Karpas-422 (cell line): ENCODE measurements at regions not wholly inside any gene's neighbourhood (a gene's known extent, or its start where the extent isn't known, plus 50 kb on each side); places are given as distances from the start of the nearest gene placed in this dataset.

Source experiments
- DNase-seq: peaks from one replicate; pipeline ENCODE4 v3.0.0-alpha.2; 2015
- H2AFZ ChIP-seq: fragments of 200-600 bp; sonication (generic); 2 replicates; pipeline ENCODE4 v1.6.1; 2014; ENCODE audit warnings: antibody characterized with exemption, low read length, mixed read lengths
- H3K27ac ChIP-seq: fragments of 200-600 bp; sonication (generic); 2 replicates; pipeline ENCODE4 v1.5.1; 2014; ENCODE audit warnings: mild to moderate bottlenecking, low read length, moderate library complexity
- H3K27me3 ChIP-seq: fragments of 200-600 bp; sonication (generic); 2 replicates; pipeline ENCODE4 v1.6.1; 2014; ENCODE audit warnings: low read length, mixed read lengths
- H3K36me3 ChIP-seq: fragments of 200-600 bp; sonication (generic); 2 replicates; pipeline ENCODE4 v1.6.1; 2014; ENCODE audit warnings: low read length, mixed read lengths; ENCODE audit not compliant: insufficient read depth
- H3K4me1 ChIP-seq: fragments of 200-600 bp; sonication (generic); 2 replicates; pipeline ENCODE4 v1.6.1; 2014; ENCODE audit warnings: mild to moderate bottlenecking, low read length, mixed read lengths
- H3K4me2 ChIP-seq: fragments of 200-600 bp; sonication (generic); 2 replicates; pipeline ENCODE4 v1.6.1; 2014; ENCODE audit warnings: low read length, low read depth, mild to moderate bottlenecking; ENCODE audit not compliant: poor library complexity, severe bottlenecking
- H3K4me3 ChIP-seq: fragments of 200-600 bp; sonication (generic); 2 replicates; pipeline ENCODE4 v1.5.1; 2014; ENCODE audit warnings: mild to moderate bottlenecking, antibody characterized with exemption, low read length, mixed read lengths
- H3K79me2 ChIP-seq: fragments of 200-600 bp; sonication (generic); 2 replicates; pipeline ENCODE4 v1.6.1; 2014; ENCODE audit warnings: mild to moderate bottlenecking, low read length, mixed read lengths
- H3K9ac ChIP-seq: fragments of 200-600 bp; sonication (generic); 2 replicates; pipeline ENCODE4 v1.6.0; 2014; ENCODE audit warnings: low read length
- H3K9me2 ChIP-seq: fragments of 200-600 bp; sonication (generic), shearing (Covaris generic); replicated peaks from 2 replicates; pipeline ENCODE4 v1.6.0; 2014; ENCODE audit warnings: mild to moderate bottlenecking, low read length, moderate library complexity; ENCODE audit not compliant: insufficient read depth
- H3K9me3 ChIP-seq: fragments of 300-700, 200-600 bp; sonication (generic); 2 replicates; pipeline ENCODE4 v1.6.1; 2014; ENCODE audit warnings: low read length, mixed read lengths
- H4K20me1 ChIP-seq: fragments of 200-600 bp; sonication (generic); 2 replicates; pipeline ENCODE4 v1.6.1; 2014; ENCODE audit warnings: mild to moderate bottlenecking, antibody characterized with exemption, low read length, low read depth; ENCODE audit not compliant: insufficient read depth

GRCh38 chr12:93215290-93215678 lies 162.4 kb upstream of the NUDT4 start:
- Histone ChIP-seq H3K4me1 (peaks cover 8% of the 10 kb centered on the region), H3K36me3 (no peaks in the 10 kb centered on the region), H3K9me2 (no peaks in the 10 kb centered on the region), H3K9ac (no peak overlapping the region), H3K4me3 (no peak overlapping the region), H2AFZ (no peak overlapping the region), H3K4me2 (no peak overlapping the region), H3K27ac (no peak overlapping the region), H3K27me3 (no peaks in the 10 kb centered on the region), H3K79me2 (no peaks in the 10 kb centered on the region), H3K9me3 (no peaks in the 10 kb centered on the region), H4K20me1 (no peaks in the 10 kb centered on the region)
- no peak for DNase-seq

DNA sequence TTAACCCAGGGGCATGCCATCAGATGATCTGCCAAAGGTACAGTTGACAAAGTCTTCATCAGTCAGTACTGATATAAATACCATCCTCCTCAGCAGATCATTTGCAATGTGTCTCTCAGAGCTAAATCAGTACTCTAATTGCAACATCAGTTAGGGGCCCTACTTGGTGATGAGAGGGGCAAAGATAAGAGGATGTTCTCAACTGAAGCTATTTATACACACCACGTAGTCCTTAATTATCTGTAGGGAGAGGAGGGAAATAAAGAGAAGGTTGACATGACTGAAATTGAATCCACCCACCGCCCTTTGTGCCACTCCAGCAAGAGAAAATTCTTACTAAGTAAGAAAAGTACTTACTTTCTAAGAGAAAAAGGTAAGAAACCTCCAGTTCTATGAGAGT lies 157.8 kb upstream of the NUDT4 start:
- Histone ChIP-seq H3K9me3 (no peaks in the 10 kb centered on the region), H3K9ac (no peak overlapping the region), H3K4me3 (no peak overlapping the region), H3K36me3 (no peaks in the 10 kb centered on the region), H4K20me1 (no peaks in the 10 kb centered on the region), H3K27ac (no peak overlapping the region), H2AFZ (no peak overlapping the region), H3K9me2 (no peaks in the 10 kb centered on the region), H3K4me2 (no peak overlapping the region), H3K79me2 (no peaks in the 10 kb centered on the region), H3K27me3 (no peaks in the 10 kb centered on the region), H3K4me1 (peaks cover 8% of the 10 kb centered on the region)
- no peak for DNase-seq

DNA sequence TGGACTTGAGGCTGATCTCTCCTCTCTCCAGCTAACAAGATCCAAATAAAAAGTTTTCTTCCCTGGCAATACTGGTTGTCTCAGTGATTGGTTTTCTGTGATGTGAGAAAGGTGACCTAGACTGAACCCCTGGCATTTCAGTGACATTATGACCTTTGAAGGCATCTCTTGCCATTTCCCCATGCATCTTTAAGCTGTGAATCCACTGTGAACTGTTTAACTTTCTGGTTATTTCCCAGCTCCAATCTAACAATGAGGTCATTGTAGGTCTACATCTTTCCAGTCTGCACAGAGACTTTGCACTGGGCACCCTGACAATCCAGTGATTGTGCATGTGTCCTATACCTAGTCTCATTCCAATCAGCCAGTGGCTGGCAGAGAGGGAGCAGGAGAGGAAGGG lies 155.9 kb upstream of the NUDT4 start:
- DNase-seq, result no peak
- Histone ChIP-seq H3K4me3 (no peak overlapping the region), H3K4me1 (peaks cover 8% of the 10 kb centered on the region), H3K79me2 (no peaks in the 10 kb centered on the region), H3K9ac (no peak overlapping the region), H3K4me2 (no peak overlapping the region), H4K20me1 (no peaks in the 10 kb centered on the region), H2AFZ (no peak overlapping the region), H3K27me3 (no peaks in the 10 kb centered on the region), H3K9me2 (no peaks in the 10 kb centered on the region), H3K36me3 (no peaks in the 10 kb centered on the region), H3K9me3 (no peaks in the 10 kb centered on the region), H3K27ac (no peak overlapping the region)

GRCh38 chr12:93223440-93224426 lies 154.0 kb upstream of the NUDT4 start:
- Histone ChIP-seq H3K4me3 (no peak overlapping the region), H3K27ac (no peak overlapping the region), H3K9me2 (no peaks in the 10 kb centered on the region), H2AFZ (no peak overlapping the region), H3K27me3 (no peaks in the 10 kb centered on the region), H3K4me1 (peaks cover 6% of the 10 kb centered on the region; the same call in 1 of the 2 replicates), H3K9me3 (no peaks in the 10 kb centered on the region), H3K79me2 (no peaks in the 10 kb centered on the region), H3K36me3 (no peaks in the 10 kb centered on the region), H4K20me1 (no peaks in the 10 kb centered on the region), H3K4me2 (no peak overlapping the region), H3K9ac (no peak overlapping the region)
- no peak for DNase-seq

- Histone ChIP-seq H3K27me3 (no peaks in the 10 kb centered on the region), H3K9me3 (no peaks in the 10 kb centered on the region), H3K4me2 (no peak overlapping the region), H3K9me2 (no peaks in the 10 kb centered on the region), H3K4me3 (no peak overlapping the region), H3K79me2 (no peaks in the 10 kb centered on the region), H3K9ac (no peak overlapping the region), H2AFZ (no peak overlapping the region), H3K27ac (no peak overlapping the region), H3K4me1 (no peaks in the 10 kb centered on the region; the same call in 1 of the 2 replicates), H3K36me3 (no peaks in the 10 kb centered on the region), H4K20me1 (no peaks in the 10 kb centered on the region)
- DNase-seq, result no peak
Observed at GRCh38 chr12:93225094-93225493, 152.6 kb upstream of the NUDT4 start.

DNA sequence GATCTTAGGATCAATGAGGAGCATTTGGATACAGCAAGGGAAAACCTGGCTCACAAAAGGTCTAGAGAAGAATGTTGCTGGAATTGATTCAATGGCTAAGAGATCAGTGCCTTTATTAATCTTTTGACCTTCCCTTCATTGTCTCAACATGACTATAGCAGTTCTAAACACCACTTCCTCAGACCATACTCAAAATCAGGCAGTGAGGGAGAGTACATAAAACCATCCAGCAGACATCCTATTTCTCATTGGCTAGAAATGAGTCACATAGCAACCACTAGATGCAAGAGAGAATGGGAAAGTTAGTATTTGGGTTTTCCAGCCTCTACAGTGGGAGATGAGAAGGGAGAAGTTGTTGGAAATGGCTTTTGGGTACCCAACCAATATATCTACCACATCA lies 151.4 kb upstream of the NUDT4 start:
- Histone ChIP-seq H3K27ac (no peak overlapping the region), H4K20me1 (no peaks in the 10 kb centered on the region), H3K4me3 (no peak overlapping the region), H3K27me3 (no peaks in the 10 kb centered on the region), H3K4me1 (no peaks in the 10 kb centered on the region), H2AFZ (no peak overlapping the region), H3K79me2 (no peaks in the 10 kb centered on the region), H3K4me2 (no peak overlapping the region), H3K36me3 (no peaks in the 10 kb centered on the region), H3K9me2 (no peaks in the 10 kb centered on the region), H3K9me3 (no peaks in the 10 kb centered on the region), H3K9ac (no peak overlapping the region)
- no peak for DNase-seq

- no peak overlapping the region for H3K9ac ChIP-seq
- H3K4me2 ChIP-seq, result no peak overlapping the region
Observed at GRCh38 chr12:93229494-93230325, 148.0 kb upstream of the NUDT4 start.

GRCh38 chr12:93230326-93230720 lies 147.4 kb upstream of the NUDT4 start:
- Histone ChIP-seq H3K36me3 (no peaks in the 10 kb centered on the region), H3K79me2 (no peaks in the 10 kb centered on the region), H2AFZ (no peak overlapping the region), H3K9me2 (no peaks in the 10 kb centered on the region), H4K20me1 (no peaks in the 10 kb centered on the region), H3K4me2 (no peak overlapping the region), H3K9ac (no peak overlapping the region), H3K9me3 (no peaks in the 10 kb centered on the region), H3K27me3 (no peaks in the 10 kb centered on the region), H3K27ac (no peak overlapping the region), H3K4me3 (no peak overlapping the region), H3K4me1 (no peaks in the 10 kb centered on the region)
- no peak for DNase-seq

More at GRCh38 chr12:93229494-93230325, 148.0 kb upstream of the NUDT4 start:
- Histone ChIP-seq H3K79me2 (no peaks in the 10 kb centered on the region), H3K9me3 (no peaks in the 10 kb centered on the region), H4K20me1 (no peaks in the 10 kb centered on the region), H2AFZ (no peak overlapping the region), H3K4me3 (no peak overlapping the region), H3K27me3 (no peaks in the 10 kb centered on the region), H3K9me2 (no peaks in the 10 kb centered on the region), H3K27ac (no peak overlapping the region), H3K36me3 (no peaks in the 10 kb centered on the region), H3K4me1 (no peaks in the 10 kb centered on the region)
- no peak for DNase-seq
